ENCODE measurements at regions not wholly inside any gene's neighbourhood (a gene's known extent, or its start where the extent isn't known, plus 50 kb on each side); places are given as distances from the start of the nearest gene placed in this dataset.

DNA sequence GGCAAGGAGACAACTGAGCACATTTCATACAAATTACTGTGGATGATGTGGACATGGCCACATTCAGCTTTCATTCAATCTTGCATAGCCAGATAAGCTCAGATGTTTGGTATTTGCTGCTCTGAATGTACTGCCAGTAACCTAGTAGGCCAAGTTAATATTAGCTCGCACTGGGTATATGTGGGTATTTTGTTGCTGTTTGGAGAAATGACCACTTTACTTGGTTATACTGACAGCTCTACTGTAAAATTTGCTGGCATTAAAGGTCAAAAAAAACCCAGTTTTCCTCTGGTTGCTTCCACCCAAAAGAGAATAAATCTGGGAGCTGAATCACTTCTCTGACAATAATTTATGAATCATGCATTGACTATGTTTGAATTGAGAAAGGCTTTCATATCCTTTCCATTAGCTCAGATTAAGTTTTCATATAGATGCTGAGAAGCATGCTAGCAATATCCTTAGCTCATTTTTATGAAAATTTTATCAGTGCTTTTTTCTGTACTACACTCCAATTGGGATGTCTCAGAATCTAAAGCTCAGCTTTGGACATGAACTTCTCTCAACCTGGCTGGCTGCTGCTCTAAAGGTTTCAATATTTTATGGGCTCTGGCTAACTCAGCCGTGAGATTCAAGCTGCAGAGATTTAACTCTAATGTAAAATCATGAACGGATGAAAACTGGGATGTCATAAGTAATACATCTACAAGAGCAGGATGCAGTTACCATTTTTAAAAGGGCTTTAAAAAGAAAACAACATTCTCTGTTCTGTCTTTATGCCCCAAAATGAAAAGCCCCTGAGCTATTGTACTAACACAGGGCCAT, 330.0 kb downstream of the BARHL2 start:
- no peak for TF ChIP-seq CTCF (IDR thresholded peaks at IDR 0.05)
- Histone ChIP-seq H3K4me3 (no peak overlapping the region), H3K4me1 (peaks cover 0 to 27% (median 10%) of the 10 kb centered on the region in 4 donors), H3K9me3 (no peaks in the 10 kb centered on the region), H3K36me3 (no peaks in the 10 kb centered on the region), H3K27me3 (no peaks in the 10 kb centered on the region), H3K27ac (peak overlapping the region in 1 of 2 donors; percentile 54)
- DNase-seq, result no peak
- intact Hi-C loops (cut with DNase I; ENCODE audit: low total_unique reads), result no loop called here

- no peak overlapping the region for H3K27ac ChIP-seq
- intact Hi-C loops (cut with DNase I; ENCODE audit: low total_unique reads), result no loop called here
- no peaks in the 10 kb centered on the region for H3K27me3 ChIP-seq
- no peak overlapping the region for H3K4me3 ChIP-seq
- no peak for TF ChIP-seq CTCF (IDR thresholded peaks at IDR 0.05)
- peaks cover 0 to 27% (median 10%) of the 10 kb centered on the region in 4 donors for H3K4me1 ChIP-seq
- no peak for DNase-seq
- H3K36me3 ChIP-seq, result no peaks in the 10 kb centered on the region
- H3K9me3 ChIP-seq, result no peaks in the 10 kb centered on the region
Measured at GRCh38 chr1:90384193-90384592, 332.9 kb downstream of the BARHL2 start.

DNA sequence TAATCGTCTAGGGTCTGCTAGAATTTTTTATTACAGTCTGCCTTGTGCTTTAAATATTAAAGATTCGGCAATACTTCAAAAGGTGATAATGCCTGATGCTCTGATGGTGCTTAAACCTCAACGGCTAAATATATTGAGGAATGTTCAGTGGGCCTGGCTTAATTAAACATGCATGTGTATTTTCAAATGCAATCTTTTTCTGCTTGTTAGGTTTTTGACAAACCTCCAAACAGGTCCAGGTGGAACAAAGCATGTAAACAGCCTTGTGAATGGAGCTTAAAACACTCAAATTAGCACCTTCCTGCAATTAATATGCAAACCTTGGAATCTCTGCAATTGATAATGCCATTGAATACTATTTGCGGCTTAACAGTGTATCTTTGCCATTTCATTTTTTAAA, 334.9 kb downstream of the BARHL2 start:
- Histone ChIP-seq H3K4me3 (no peak overlapping the region), H3K9me3 (no peaks in the 10 kb centered on the region), H3K36me3 (no peaks in the 10 kb centered on the region), H3K27me3 (no peaks in the 10 kb centered on the region), H3K27ac (no peak overlapping the region), H3K4me1 (peaks cover 0 to 12% (median 2%) of the 10 kb centered on the region in 4 donors)
- intact Hi-C loops (cut with DNase I; ENCODE audit: low total_unique reads), result no loop called here
- TF ChIP-seq CTCF (IDR thresholded peaks at IDR 0.05), result no peak
- no peak for DNase-seq

GRCh38 chr1:90381598-90381997, 335.5 kb downstream of the BARHL2 start:
- DNase-seq, result no peak
- intact Hi-C loops (cut with DNase I; ENCODE audit: low total_unique reads), result no loop called here
- no peak for TF ChIP-seq CTCF (IDR thresholded peaks at IDR 0.05)
- Histone ChIP-seq H3K27me3 (no peaks in the 10 kb centered on the region), H3K36me3 (no peaks in the 10 kb centered on the region), H3K9me3 (no peaks in the 10 kb centered on the region), H3K4me3 (no peak overlapping the region), H3K27ac (no peak overlapping the region), H3K4me1 (peaks cover 0 to 6% (median 1%) of the 10 kb centered on the region in 4 donors)

DNA sequence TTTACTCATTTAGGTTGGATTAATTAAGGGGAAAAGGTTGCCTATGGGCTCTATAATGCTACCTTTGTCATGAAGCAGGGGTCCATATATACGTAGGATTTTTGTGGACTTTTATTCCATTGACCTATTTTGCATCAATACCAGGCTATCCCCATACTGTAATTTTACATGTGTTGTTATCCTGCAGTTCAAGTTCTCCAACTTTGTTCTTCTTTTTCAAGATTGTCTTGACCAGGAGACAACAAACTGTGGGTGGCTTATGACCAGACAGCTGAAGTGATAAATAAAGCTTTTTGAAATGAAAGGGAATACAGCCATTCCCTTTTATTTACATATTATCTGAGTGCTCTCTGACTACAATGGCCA, 345.7 kb downstream of the BARHL2 start:
- Histone ChIP-seq H3K27me3 (no peaks in the 10 kb centered on the region), H3K36me3 (no peaks in the 10 kb centered on the region), H3K4me3 (no peak overlapping the region), H3K27ac (no peak overlapping the region), H3K4me1 (peaks cover 0 to 36% (median 6%) of the 10 kb centered on the region in 4 donors), H3K9me3 (no peaks in the 10 kb centered on the region)
- DNase-seq, result no peak
- no peak for TF ChIP-seq CTCF (IDR thresholded peaks at IDR 0.05)
- intact Hi-C loops (cut with DNase I; ENCODE audit: low total_unique reads), result no loop called here

All from tibial artery (tissue), 4 donors.